ENCODE measurements at regions not wholly inside any gene's neighbourhood (a gene's known extent, or its start where the extent isn't known, plus 50 kb on each side); places are given as distances from the start of the nearest gene placed in this dataset.

DNA sequence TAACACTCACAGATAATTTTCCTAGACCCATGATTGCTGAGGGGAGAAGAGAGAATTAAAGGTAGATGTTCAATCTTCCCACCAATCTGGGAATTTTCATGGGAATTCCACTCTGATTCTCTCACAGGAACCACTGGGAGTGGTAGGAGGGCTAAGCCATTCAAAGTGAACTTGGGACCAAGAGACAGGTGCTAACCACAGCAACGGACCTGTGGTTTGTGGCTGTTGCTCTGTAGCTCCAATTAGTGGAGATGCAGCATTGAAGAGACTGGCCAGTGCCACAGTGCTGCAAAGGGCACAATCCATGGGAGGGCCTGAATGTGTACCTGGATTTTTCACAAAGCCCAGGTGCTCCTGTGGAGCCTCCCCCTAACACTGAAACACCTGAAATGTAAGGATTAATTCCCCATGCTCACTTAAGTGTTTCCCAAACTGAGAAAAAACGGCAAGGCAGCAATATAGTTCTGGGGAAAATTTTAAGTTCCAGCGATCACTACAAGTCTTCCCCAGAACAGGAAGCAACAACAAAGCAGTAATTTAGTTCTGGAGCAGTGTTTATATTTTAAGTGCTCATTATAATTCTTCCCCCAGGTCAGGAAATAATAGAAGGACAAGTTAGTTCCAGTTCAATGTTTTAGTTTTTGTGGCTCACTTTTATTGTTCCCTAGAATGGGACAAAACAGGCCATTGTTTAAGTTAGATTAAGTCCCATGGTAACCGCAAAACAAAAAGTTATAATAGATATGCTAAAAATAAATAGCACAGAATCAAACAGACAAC, 1045.8 kb downstream of the CNTNAP5 start:
- no peak for DNase-seq (ENCODE audit: low spot score)

GRCh38 chr2:125073440-125073839, 1048.4 kb downstream of the CNTNAP5 start:
- no peak for DNase-seq (ENCODE audit: low spot score)

DNA sequence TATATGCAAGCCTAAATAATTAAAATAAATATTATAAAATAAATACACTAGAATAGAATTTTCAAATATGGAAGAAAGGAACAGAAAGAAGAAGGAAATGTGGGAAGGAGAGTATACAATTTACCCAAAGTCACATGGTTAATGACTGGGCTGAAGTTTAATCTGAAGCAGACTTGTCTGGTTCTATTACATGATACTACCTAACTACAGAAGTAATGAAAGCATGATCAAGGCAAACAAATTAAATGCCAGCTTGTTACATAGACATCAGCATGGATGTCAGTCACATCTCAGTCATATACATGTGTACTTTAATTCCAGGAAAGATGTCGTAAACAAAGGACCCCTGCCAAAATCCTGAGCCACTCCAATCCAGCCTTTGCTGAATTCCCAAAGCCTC, 1060.8 kb downstream of the CNTNAP5 start:
- DNase-seq (ENCODE audit: low spot score) = no peak

GRCh38 chr2:125086313-125087184, 1061.5 kb downstream of the CNTNAP5 start:
- no peak for DNase-seq (ENCODE audit: low spot score)

DNA sequence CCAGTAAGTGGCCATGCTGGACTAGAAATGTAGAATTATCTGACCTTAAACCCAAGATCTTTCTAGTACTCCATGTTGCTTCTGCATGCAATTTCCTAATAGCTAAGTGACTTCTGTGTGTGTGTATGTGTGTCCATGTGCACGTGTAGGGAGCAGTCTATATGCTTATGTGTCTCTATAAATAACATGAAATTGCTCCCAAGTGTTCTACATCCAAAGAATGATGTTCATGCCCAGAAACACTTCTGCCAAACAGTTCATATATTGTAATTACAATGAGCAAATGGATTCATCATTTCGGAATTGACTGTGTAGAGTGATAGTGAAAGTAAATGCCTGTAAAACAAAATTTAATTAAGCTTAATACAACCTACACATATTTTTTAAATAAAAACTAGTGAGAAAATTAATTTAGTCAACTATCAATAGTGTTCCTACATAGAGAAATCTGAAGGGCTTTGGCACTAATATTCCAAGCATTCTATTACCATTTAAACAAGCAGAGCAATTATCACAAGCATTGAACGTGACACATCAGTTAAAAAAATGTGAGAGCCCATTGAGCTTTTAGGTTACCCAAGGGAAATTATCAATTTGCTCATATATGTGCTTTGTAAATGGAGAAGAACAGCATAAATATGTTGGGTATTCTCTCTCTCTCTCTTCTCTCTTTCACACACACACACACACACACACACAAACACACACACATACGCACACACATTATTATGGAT, 1067.4 kb downstream of the CNTNAP5 start:
- no peak for DNase-seq (ENCODE audit: low spot score)

DNA sequence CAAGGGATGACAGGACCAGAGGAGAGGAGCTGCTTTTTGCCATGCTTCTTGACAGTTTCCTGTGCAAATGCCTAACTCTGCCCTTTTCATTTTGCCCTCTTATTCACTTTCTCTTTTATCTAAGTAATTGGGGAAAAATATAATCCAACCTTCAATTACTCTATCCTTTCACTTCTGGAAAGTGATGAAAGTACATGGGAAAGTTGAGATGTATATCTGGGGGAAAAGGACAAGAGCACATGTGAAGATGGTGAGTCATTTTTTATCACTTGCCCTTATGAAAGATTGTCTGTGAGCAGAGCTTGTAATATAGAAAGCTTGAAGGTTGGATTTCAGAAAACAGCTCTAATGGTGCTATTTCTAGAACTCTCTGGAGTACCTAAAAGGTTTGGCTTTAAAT, 1070.7 kb downstream of the CNTNAP5 start:
- DNase-seq (ENCODE audit: low spot score) = no peak

GRCh38 chr2:125106710-125107109, 1081.6 kb downstream of the CNTNAP5 start:
- no peak for DNase-seq (ENCODE audit: low spot score)

DNA sequence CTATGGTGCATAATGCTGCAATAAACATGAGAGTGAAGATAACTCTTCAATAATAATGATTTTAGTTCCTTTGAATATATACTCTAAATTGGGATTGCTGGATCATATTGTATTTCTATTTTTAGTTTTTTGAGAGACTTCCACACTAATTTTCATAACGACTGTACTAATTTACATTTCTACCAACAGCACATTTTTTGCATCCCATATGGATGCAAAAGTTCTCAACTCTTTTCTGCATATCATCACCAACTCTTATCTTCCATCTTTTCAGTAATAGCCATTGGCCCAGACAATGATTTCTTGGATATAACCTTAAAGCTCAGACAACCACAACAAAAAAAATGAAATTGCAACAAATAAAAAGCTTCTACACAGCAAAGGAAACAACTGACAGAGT, 1082.4 kb downstream of the CNTNAP5 start:
- no peak for DNase-seq (ENCODE audit: low spot score)

DNA sequence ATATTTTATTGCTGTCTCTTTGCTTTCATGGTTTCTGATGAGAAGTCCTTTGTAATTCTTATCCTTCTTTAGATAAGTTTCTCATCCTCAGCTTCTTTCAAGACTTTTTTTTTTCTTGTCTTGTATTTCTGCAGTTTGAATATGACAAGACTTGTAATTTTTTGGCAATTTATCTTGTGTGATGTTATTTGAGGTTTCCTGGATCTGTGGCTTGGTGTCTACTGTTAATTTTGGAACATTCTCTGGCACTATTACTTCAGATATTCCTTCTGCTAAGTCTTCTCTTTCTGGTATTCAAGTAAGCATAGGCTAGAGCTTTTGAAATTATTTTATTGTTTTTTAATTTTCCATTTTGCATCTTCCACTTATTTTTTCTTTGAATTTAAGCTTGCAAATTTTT, 1083.2 kb downstream of the CNTNAP5 start:
- DNase-seq (ENCODE audit: low spot score) = no peak

DNA sequence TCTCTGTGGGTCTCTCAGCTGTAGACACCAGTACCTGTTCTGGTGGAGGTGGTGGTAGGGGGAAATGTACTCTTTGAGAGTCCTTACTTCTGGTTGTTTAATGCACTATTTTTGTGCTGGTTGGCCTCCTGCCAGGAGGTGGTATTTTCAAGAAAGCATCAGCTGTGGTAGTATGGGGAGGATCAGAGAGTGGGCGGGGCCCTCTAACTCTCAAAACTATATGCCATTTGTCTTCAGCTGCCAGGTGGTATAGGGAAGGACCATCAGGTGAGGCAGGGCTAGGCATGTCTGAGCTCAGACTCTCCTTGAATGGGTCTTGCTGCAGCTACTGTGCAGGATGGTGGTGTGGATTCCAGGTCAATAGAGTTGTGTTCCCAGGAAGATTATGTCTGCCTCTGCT, 1100.8 kb downstream of the CNTNAP5 start:
- DNase-seq (ENCODE audit: low spot score) = no peak

- DNase-seq (ENCODE audit: low spot score) = no peak
These were observed 1135.9 kb downstream of the CNTNAP5 start for GRCh38 chr2:125160947-125161346.

GRCh38 chr2:125167152-125167551, 1142.1 kb downstream of the CNTNAP5 start:
- no peak for DNase-seq (ENCODE audit: low spot score)

GRCh38 chr2:125167820-125168219, 1142.7 kb downstream of the CNTNAP5 start:
- DNase-seq (ENCODE audit: low spot score) = no peak

DNA sequence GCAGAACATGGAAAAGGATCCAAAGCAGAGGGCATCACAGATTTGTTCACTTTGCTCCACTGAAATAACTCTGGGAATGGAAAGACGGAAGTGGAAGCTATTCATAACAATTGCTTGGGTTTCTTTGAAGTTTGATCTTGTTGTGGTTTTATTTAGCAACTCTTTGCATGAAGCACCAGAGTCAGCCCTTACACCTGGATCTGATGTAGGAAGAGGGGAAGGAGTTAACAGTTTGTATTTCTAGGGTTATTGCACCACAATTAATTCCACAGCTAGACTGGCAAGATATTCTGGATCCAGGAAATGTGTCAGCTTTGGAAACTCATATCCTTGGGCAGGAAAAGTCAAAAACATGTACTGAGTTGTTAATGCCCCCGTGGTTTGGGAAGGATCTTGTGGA, 1143.4 kb downstream of the CNTNAP5 start:
- no peak for DNase-seq (ENCODE audit: low spot score)

GRCh38 chr2:125169022-125169763, 1144.1 kb downstream of the CNTNAP5 start:
- DNase-seq (ENCODE audit: low spot score) = no peak

GRCh38 chr2:125169764-125170146, 1144.7 kb downstream of the CNTNAP5 start:
- DNase-seq (ENCODE audit: low spot score) = no peak

GRCh38 chr2:125172181-125172580, 1147.1 kb downstream of the CNTNAP5 start:
- no peak for DNase-seq (ENCODE audit: low spot score)

DNA sequence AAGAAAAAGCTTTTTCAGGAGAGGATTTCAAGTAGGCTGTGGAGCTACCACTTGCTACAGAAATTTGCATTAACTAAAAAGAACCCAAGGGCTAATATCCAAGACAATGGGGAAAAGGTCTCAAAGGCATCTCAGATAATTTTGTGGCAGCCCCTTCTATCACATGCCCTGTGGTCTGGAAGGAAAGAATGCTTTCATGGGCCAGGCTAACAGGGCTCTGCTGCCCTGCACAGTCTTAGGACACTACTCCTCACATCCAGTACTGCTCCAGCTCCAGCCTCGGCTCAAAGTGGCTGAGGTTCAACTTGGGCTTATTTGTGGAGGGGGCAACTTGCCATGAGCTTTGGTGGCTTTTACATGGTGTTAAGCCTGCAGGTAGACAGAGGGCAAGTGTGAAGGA, 1150.3 kb downstream of the CNTNAP5 start:
- DNase-seq (ENCODE audit: low spot score) = no peak

DNA sequence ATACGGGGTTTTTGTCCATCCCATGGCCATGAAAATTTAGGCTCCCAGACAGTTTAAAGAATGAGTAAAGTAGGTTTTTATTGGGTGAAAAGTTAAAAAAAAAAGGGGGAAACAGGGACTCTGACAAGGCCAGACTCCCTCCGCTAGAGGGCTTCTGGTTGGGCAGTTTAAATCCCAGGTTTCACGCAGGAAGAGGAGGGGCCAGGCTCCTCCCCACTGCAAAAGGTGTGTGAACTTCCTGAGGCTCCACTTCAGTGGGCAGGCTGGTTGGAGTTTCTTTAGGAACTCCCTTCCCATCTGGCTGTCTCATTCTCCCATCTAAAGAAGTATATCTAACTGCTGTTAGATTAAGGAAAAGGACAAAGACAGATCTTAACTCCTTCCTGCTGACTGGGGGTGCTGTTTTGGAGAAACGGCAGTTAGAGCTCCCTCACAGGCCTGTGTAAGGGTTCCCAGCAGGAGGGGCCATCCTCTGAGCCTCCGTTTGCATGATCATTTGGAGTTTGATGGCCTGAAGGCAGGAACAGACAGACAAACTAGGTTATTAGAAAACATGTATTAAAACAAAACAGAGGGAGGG, 1160.7 kb downstream of the CNTNAP5 start:
- DNase-seq (ENCODE audit: low spot score) = no peak

DNA sequence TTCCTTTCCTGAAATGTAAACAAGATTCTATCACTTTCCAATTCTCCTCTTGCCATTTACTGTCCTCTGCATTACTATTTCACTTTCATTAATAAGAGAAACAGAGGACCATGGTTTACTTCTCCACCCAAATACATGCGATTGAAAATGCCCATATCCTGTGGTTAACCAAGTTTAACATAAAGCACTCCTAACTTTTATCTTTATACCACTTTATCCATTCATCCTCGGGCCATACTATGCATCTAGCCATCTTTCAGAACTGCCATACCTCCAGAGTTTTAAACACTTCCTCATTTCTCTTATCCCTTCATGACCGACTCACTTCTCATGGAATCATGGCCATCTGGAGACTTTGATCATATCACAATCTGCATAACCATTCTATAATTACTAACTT, 1182.3 kb downstream of the CNTNAP5 start:
- DNase-seq (ENCODE audit: low spot score) = no peak

- DNase-seq (ENCODE audit: low spot score) = no peak
These were observed 1191.2 kb downstream of the CNTNAP5 start for GRCh38 chr2:125216321-125216720.

DNA sequence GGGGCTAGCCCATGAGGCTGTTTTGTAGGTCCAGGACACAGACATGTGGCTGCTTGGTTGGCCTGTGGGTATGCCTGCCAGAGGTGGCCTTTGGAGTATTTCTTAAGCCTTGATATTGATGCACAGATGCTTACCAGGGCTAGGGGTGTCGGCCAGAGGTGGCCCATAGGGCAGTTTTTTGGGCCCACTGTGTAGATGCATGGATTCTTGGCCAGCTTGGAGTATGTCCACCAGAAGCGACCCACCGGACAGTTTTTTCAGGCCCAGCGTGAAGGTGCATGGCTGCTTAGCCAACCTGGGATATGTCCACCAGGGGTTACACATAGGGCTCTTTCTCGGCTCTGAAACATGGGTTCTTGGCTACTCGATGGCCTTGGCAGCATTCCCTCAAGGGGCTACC, 1199.1 kb downstream of the CNTNAP5 start:
- no peak for DNase-seq (ENCODE audit: low spot score)

Data from globus pallidus (tissue), 1 donor.